Stomach (tissue), 8 donors: ENCODE measurements at regions not wholly inside any gene's neighbourhood (a gene's known extent, or its start where the extent isn't known, plus 50 kb on each side); places are given as distances from the start of the nearest gene placed in this dataset.
A peak's percentile ranks its signal among the peaks of the same experiment; 100 is the strongest.

Experiments used
- DNase-seq, 2 donors: peaks; one replicate each; pipeline versions ENCODE4 v3.0.0 to v3.0.0-alpha.2; 2013 to 2019
- H3K27ac ChIP-seq, 5 donors: fragments of 200-600 bp in 4 of 5; sonication (generic) in 4 of 5; one replicate each; pipeline ENCODE4 v1.5.1; 2013 to 2019; ENCODE audit warnings: mild to moderate bottlenecking in 1 of 5, moderate library complexity in 1 of 5
- H3K27me3 ChIP-seq, 3 donors: fragments of 200-600 bp; sonication (generic); one replicate each; pipeline ENCODE4 v1.5.1; 2017 to 2019; ENCODE audit warnings: mixed run types in 1 of 3
- H3K36me3 ChIP-seq, 4 donors: fragments of 200-600 bp; sonication (generic); 1 replicate in 3 of 4; 2 replicates in 1 of 4; pipeline ENCODE4 v1.5.1; 2016 to 2019
- H3K4me1 ChIP-seq, 4 donors: fragments of 200-600 bp; sonication (generic); one replicate each; pipeline ENCODE4 v1.5.1; 2016 to 2019
- H3K4me3 ChIP-seq, 4 donors: fragments of 200-600 bp; sonication (generic) in 3 of 4; one replicate each; pipeline ENCODE4 v1.5.1; 2016 to 2019; ENCODE audit warnings: mild to moderate bottlenecking in 1 of 4
- H3K9me3 ChIP-seq, 4 donors: fragments of 200-600 bp; sonication (generic); one replicate each; pipeline ENCODE4 v1.5.1; 2016 to 2019
- CTCF ChIP-seq, 7 experiments: fragments of 450-650 bp in 4 of 7; fragments of 200-600 bp in 3 of 7; sonication (generic) in 3 of 7; IDR thresholded peaks; one replicate each; pipeline ENCODE4 v1.5.1; 2016 to 2019; ENCODE audit warnings: antibody characterized with exemption in 7 of 7, control low read depth in 2 of 7, mild to moderate bottlenecking in 1 of 7
- EP300 ChIP-seq: sonication (generic); formaldehyde crosslinking; IDR thresholded peaks from one replicate; pipeline ENCODE4 v1.6.1; 2017; ENCODE audit warnings: antibody characterized with exemption
- POLR2A ChIP-seq, 4 donors: fragments of 450-650 bp; IDR thresholded peaks; one replicate each; pipeline ENCODE4 v1.6.1; 2016; ENCODE audit warnings: antibody characterized with exemption in 4 of 4, control low read depth in 2 of 4, mild to moderate bottlenecking in 1 of 4, moderate library complexity in 1 of 4
- POLR2AphosphoS5 ChIP-seq, 3 donors: sonication (generic); formaldehyde crosslinking; IDR thresholded peaks; one replicate each; pipeline ENCODE4 v1.6.1; 2016; ENCODE audit warnings: antibody characterized with exemption in 3 of 3
- WGBS, 5 donors: extraction: QIAGEN DNeasy Blood & Tissue Kit in 3 of 5; methylation state at CpG; one replicate each; pipeline versions ENCODE4 v1.1.5 to v1.1.7; 2013 to 2018; 5-methylcytosine and 5-hydroxymethylcytosine counted together
- intact Hi-C: fragments of 100-400 bp; cut with DNase I; formaldehyde crosslinking; loops from one replicate; pipeline ENCODE4 v1.15.1; 2023; ENCODE audit warnings: low total_unique reads
- donor health status: healthy with polysubstance abuse.
- donor health status: Bipolar disorder and iron deficiency.
- donor health status: healthy.

GRCh38 chr10:130246113-130246512 lies 109.9 kb downstream of the GLRX3 start:
- Histone ChIP-seq H3K4me1 (no peaks in the 10 kb centered on the region), H3K36me3 (no peaks in the 10 kb centered on the region), H3K27me3 (peaks cover 0 to 13% (median 0%) of the 10 kb centered on the region in 3 donors), H3K9me3 (peaks cover 0 to 26% (median 15%) of the 10 kb centered on the region in 4 donors), H3K27ac (no peak overlapping the region), H3K4me3 (no peak overlapping the region)
- no peak for TF ChIP-seq EP300
- WGBS, 5 donors: 82 to 93% (median 89%) methylated on average over 4 of the region's 4 CpGs
- DNase-seq: peak in 1 of 2 donors; percentile 5
- intact Hi-C loops: no loop called here

- no peaks in the 10 kb centered on the region for H3K4me1 ChIP-seq
- TF ChIP-seq CTCF (IDR thresholded peaks at IDR 0.05) (no peak), EP300 (no peak), POLR2AphosphoS5 (IDR thresholded peaks at IDR 0.05) (no peak), POLR2A (IDR thresholded peaks at IDR 0.05) (no peak)
- no peak overlapping the region for H3K4me3 ChIP-seq
- peaks cover 0 to 4% (median 0%) of the 10 kb centered on the region in 4 donors for H3K36me3 ChIP-seq
- H3K27me3 ChIP-seq: peaks cover 0 to under 1% (median 0%) of the 10 kb centered on the region in 3 donors
- intact Hi-C loops: no loop called here
- 53 to 77% (median 65%) methylated on average over 3 of the region's 3 CpGs for WGBS, 5 donors
- peaks cover 0 to 12% (median 4%) of the 10 kb centered on the region in 4 donors for H3K9me3 ChIP-seq
- DNase-seq: no peak
- H3K27ac ChIP-seq: no peak overlapping the region
Measured at GRCh38 chr10:130250127-130250526, 113.9 kb downstream of the GLRX3 start.

- intact Hi-C loops: no loop called here
- DNase-seq: no peak
- peaks cover 0 to 4% (median 0%) of the 10 kb centered on the region in 4 donors for H3K36me3 ChIP-seq
- H3K27ac ChIP-seq: no peak overlapping the region
- TF ChIP-seq EP300: no peak
- no peak for TF ChIP-seq CTCF (IDR thresholded peaks at IDR 0.05)
- no peak for TF ChIP-seq POLR2A (IDR thresholded peaks at IDR 0.05)
- TF ChIP-seq POLR2AphosphoS5 (IDR thresholded peaks at IDR 0.05): no peak
- H3K27me3 ChIP-seq: no peaks in the 10 kb centered on the region
- no peaks in the 10 kb centered on the region for H3K4me1 ChIP-seq
- WGBS, 5 donors: 75 to 82% (median 81%) methylated on average over 4 of the region's 4 CpGs
- H3K9me3 ChIP-seq: peaks cover 0 to 12% (median 4%) of the 10 kb centered on the region in 4 donors
- no peak overlapping the region for H3K4me3 ChIP-seq
Measured at GRCh38 chr10:130251766-130252165, 115.6 kb downstream of the GLRX3 start.

GRCh38 chr10:130254243-130254642 lies 118.1 kb downstream of the GLRX3 start:
- no peaks in the 10 kb centered on the region for H3K27me3 ChIP-seq
- intact Hi-C loops: no loop called here
- peak in 1 of 2 donors; percentile 18 for DNase-seq
- no peak overlapping the region for H3K27ac ChIP-seq
- peaks cover 0 to 14% (median 4%) of the 10 kb centered on the region in 4 donors for H3K9me3 ChIP-seq
- peaks cover 0 to 4% (median 0%) of the 10 kb centered on the region in 4 donors for H3K36me3 ChIP-seq
- WGBS, 5 donors: 59 to 72% (median 65%) methylated on average over 13 of the region's 13 CpGs
- no peak overlapping the region for H3K4me3 ChIP-seq
- H3K4me1 ChIP-seq: no peaks in the 10 kb centered on the region
- TF ChIP-seq EP300: no peak
- no peak for TF ChIP-seq POLR2A (IDR thresholded peaks at IDR 0.05)
- TF ChIP-seq POLR2AphosphoS5 (IDR thresholded peaks at IDR 0.05): no peak
- TF ChIP-seq CTCF (IDR thresholded peaks at IDR 0.05): no peak

- WGBS, 5 donors: 13 to 54% (median 38%) methylated on average over 5 of the region's 5 CpGs
- TF ChIP-seq POLR2A (IDR thresholded peaks at IDR 0.05) (no peak), POLR2AphosphoS5 (IDR thresholded peaks at IDR 0.05) (no peak), CTCF (IDR thresholded peaks at IDR 0.05) (no peak), EP300 (no peak)
- intact Hi-C loops: no loop called here
Measured at GRCh38 chr10:130254662-130255061, 118.5 kb downstream of the GLRX3 start.

More at GRCh38 chr10:130254662-130255061, 118.5 kb downstream of the GLRX3 start:
- DNase-seq: no peak
- peaks cover 0 to 4% (median 0%) of the 10 kb centered on the region in 4 donors for H3K36me3 ChIP-seq
- peaks cover 0 to 17% (median 4%) of the 10 kb centered on the region in 4 donors for H3K9me3 ChIP-seq
- H3K27me3 ChIP-seq: no peaks in the 10 kb centered on the region
- H3K27ac ChIP-seq: no peak overlapping the region
- H3K4me1 ChIP-seq: no peaks in the 10 kb centered on the region
- no peak overlapping the region for H3K4me3 ChIP-seq
